H1 (cell line): ENCODE measurements at regions not wholly inside any gene's neighbourhood (a gene's known extent, or its start where the extent isn't known, plus 50 kb on each side); places are given as distances from the start of the nearest gene placed in this dataset.

ENCODE experiments used
- CTCF ChIA-PET: fragments of 300-600 bp; sonication (Branson Sonifier 250); formaldehyde crosslinking; loops from one replicate; lab custom pipeline; 2021; ENCODE audit not compliant: partially characterized antibody; lab: Charles Lee
- POLR2A ChIA-PET: fragments of 300-600 bp; sonication (Branson Sonifier 250); formaldehyde crosslinking; loops from one replicate; lab custom pipeline; 2021; ENCODE audit warnings: inconsistent platforms; ENCODE audit not compliant: partially characterized antibody; lab: Charles Lee
- DNase-seq, 2 experiments: peaks; one replicate each; pipeline versions ENCODE4 v3.0.0 to v3.0.0-alpha.2; 2010 to 2022; ENCODE audit warnings: low spot score in 2 of 2, low read depth in 1 of 2, mixed read lengths in 1 of 2
- FAIRE-seq: peaks from 2 replicates; lab custom pipeline; 2011; peaks lifted over from hg19 to GRCh38; lab: Jason Lieb, UNC
- H2AFZ ChIP-seq: 2 replicates; pipeline ENCODE4 v1.8.1; 2012; ENCODE audit warnings: low read length, inconsistent platforms
- H2AK5ac ChIP-seq: 2 replicates; pipeline ENCODE4 v1.6.1; 2013; ENCODE audit warnings: low read depth, low read length
- H2BK120ac ChIP-seq: replicated peaks from 2 replicates; pipeline ENCODE3; 2013; ENCODE audit warnings: low read depth, low read length, inconsistent platforms
- H2BK12ac ChIP-seq: 2 replicates; pipeline ENCODE4 v1.6.1; 2013; ENCODE audit warnings: low read depth, low read length
- H2BK15ac ChIP-seq: 2 replicates; pipeline ENCODE4 v1.6.1; 2013; ENCODE audit warnings: low read length
- H2BK20ac ChIP-seq: 2 replicates; pipeline ENCODE4 v1.6.1; 2013; ENCODE audit warnings: low read length
- H2BK5ac ChIP-seq: 2 replicates; pipeline ENCODE4 v1.6.1; 2013; ENCODE audit warnings: low read depth, low read length
- H3K14ac ChIP-seq: 2 replicates; pipeline ENCODE4 v1.6.1; 2013; ENCODE audit warnings: inconsistent platforms; ENCODE audit not compliant: insufficient read length
- H3K18ac ChIP-seq: 2 replicates; pipeline ENCODE4 v1.6.1; 2013; ENCODE audit warnings: low read length; ENCODE audit errors: extremely low read depth
- H3K23ac ChIP-seq: 2 replicates; pipeline ENCODE4 v1.6.1; 2013; ENCODE audit warnings: inconsistent platforms; ENCODE audit not compliant: insufficient read length
- H3K23me2 ChIP-seq: 2 replicates; pipeline ENCODE4 v1.6.1; 2013; ENCODE audit warnings: low read depth, low read length
- H3K27ac ChIP-seq: 2 replicates; pipeline ENCODE4 v1.6.1; 2011; ENCODE audit warnings: low read depth, low read length, inconsistent platforms
- H3K27me3 ChIP-seq, 4 experiments: replicated peaks in 1 of 4; 1 replicate in 1 of 4; 2 replicates in 3 of 4; pipeline versions ENCODE4 v1.6.1 to v1.8.1; 2011 to 2013; ENCODE audit warnings: low read length in 3 of 4, mild to moderate bottlenecking in 3 of 4, inconsistent platforms in 2 of 4, mixed read lengths in 2 of 4, moderate library complexity in 1 of 4; ENCODE audit not compliant: control insufficient read depth in 3 of 4, insufficient read depth in 3 of 4; ENCODE audit errors: extremely low read depth in 1 of 4
- H3K36me3 ChIP-seq, 4 experiments: 2 replicates each; pipeline versions ENCODE4 v1.6.1 to v1.8.1; 2011 to 2013; ENCODE audit warnings: mild to moderate bottlenecking in 4 of 4, low read length in 3 of 4, moderate library complexity in 2 of 4, control low read depth in 1 of 4, inconsistent platforms in 1 of 4; ENCODE audit not compliant: insufficient read depth in 4 of 4, control insufficient read depth in 2 of 4
- H3K4ac ChIP-seq: replicated peaks from 2 replicates; pipeline ENCODE3; 2013; ENCODE audit warnings: low read length, low read depth, mixed read lengths, inconsistent platforms; ENCODE audit not compliant: insufficient read length
- H3K4me1 ChIP-seq, 4 experiments: replicated peaks in 1 of 4; 1 replicate in 1 of 4; 2 replicates in 3 of 4; pipeline versions ENCODE4 v1.6.1 to v1.8.1; 2011 to 2013; ENCODE audit warnings: low read length in 3 of 4, inconsistent platforms in 2 of 4, mixed read lengths in 1 of 4; ENCODE audit not compliant: insufficient read depth in 4 of 4, control insufficient read depth in 3 of 4
- H3K4me2 ChIP-seq, 2 experiments: 2 replicates each; pipeline versions ENCODE4 v1.6.1 to v1.8.1; 2011 to 2013; ENCODE audit warnings: low read depth in 2 of 2, low read length in 2 of 2, control low read depth in 1 of 2, inconsistent platforms in 1 of 2, mild to moderate bottlenecking in 1 of 2; ENCODE audit not compliant: insufficient read depth in 1 of 2
- H3K4me3 ChIP-seq, 4 experiments: fragments of 200-600, 300-600 bp in 1 of 4; sonication (generic), shearing (Covaris generic), sonication (Bioruptor Twin) in 1 of 4; 2 replicates each; pipeline versions ENCODE4 v1.5.1 to v1.8.1; 2011 to 2016; ENCODE audit warnings: low read length in 4 of 4, low read depth in 3 of 4, control low read depth in 2 of 4, inconsistent platforms in 2 of 4, mild to moderate bottlenecking in 2 of 4, mixed read lengths in 1 of 4, moderate library complexity in 1 of 4; ENCODE audit not compliant: insufficient read depth in 2 of 4; ENCODE audit errors: extremely low read depth in 1 of 4
- H3K56ac ChIP-seq: replicated peaks from 2 replicates; pipeline ENCODE3; 2013; ENCODE audit warnings: low read depth, mild to moderate bottlenecking, mixed read lengths, low read length, inconsistent platforms; ENCODE audit not compliant: insufficient read length
- H3K79me1 ChIP-seq: 2 replicates; pipeline ENCODE4 v1.6.1; 2013; ENCODE audit warnings: low read depth, low read length, control low read depth
- H3K79me2 ChIP-seq, 2 experiments: 2 replicates each; pipeline versions ENCODE4 v1.6.1 to v1.8.1; 2012 to 2013; ENCODE audit warnings: low read length in 2 of 2, mild to moderate bottlenecking in 2 of 2, inconsistent platforms in 1 of 2; ENCODE audit not compliant: insufficient read depth in 2 of 2, control insufficient read depth in 1 of 2
- H3K9ac ChIP-seq, 4 experiments: replicated peaks in 1 of 4; 1 replicate in 1 of 4; 2 replicates in 3 of 4; pipeline versions ENCODE4 v1.6.1 to v1.8.1; 2011 to 2013; ENCODE audit warnings: low read depth in 3 of 4, low read length in 3 of 4, control low read depth in 2 of 4, mild to moderate bottlenecking in 2 of 4, moderate library complexity in 2 of 4, inconsistent platforms in 1 of 4; ENCODE audit errors: extremely low read depth in 1 of 4
- H3K9me3 ChIP-seq, 2 experiments: 2 replicates each; pipeline versions ENCODE4 v1.6.1 to v1.8.1; 2012 to 2013; ENCODE audit warnings: mild to moderate bottlenecking in 2 of 2, moderate library complexity in 2 of 2, control low read depth in 1 of 2, inconsistent platforms in 1 of 2, low read depth in 1 of 2, low read length in 1 of 2, mixed read lengths in 1 of 2; ENCODE audit not compliant: insufficient read depth in 2 of 2
- H4K20me1 ChIP-seq, 2 experiments: replicated peaks in 1 of 2; 2 replicates each; pipeline versions ENCODE3 to v1.8.1; 2011 to 2013; ENCODE audit warnings: inconsistent platforms in 2 of 2, low read length in 2 of 2, mild to moderate bottlenecking in 1 of 2; ENCODE audit not compliant: insufficient read depth in 2 of 2, control insufficient read depth in 1 of 2
- H4K5ac ChIP-seq: 2 replicates; pipeline ENCODE4 v1.6.1; 2013; ENCODE audit warnings: low read length, low read depth, mixed read lengths, inconsistent platforms; ENCODE audit not compliant: insufficient read length
- H4K8ac ChIP-seq: 2 replicates; pipeline ENCODE4 v1.8.0; 2013; ENCODE audit warnings: mild to moderate bottlenecking, moderate library complexity, low read length, inconsistent platforms; ENCODE audit not compliant: insufficient read depth; ENCODE audit errors: extremely low read depth
- H4K91ac ChIP-seq: replicated peaks from 2 replicates; pipeline ENCODE3; 2013; ENCODE audit warnings: low read length, mixed read lengths, inconsistent platforms; ENCODE audit not compliant: insufficient read length
- USF2 ChIP-seq: IDR thresholded peaks from 2 replicates; pipeline ENCODE4 v1.6.1; 2011; ENCODE audit warnings: low read length, improper control_type of control experiment
- WGBS, 2 experiments: shearing (Covaris generic) in 1 of 2; methylation state at CpG; one replicate each; pipeline versions ENCODE4 v1.1.6 to v1.1.7; 2013 to 2015; ENCODE audit warnings: low lambda C conversion rate in 2 of 2, mixed read lengths in 2 of 2, inconsistent platforms in 1 of 2, low coverage in 1 of 2, missing lambda C conversion rate in 1 of 2; ENCODE audit not compliant: insufficient replicate concordance in 2 of 2, insufficient coverage in 1 of 2, insufficient read length in 1 of 2; ENCODE audit errors: extremely low coverage in 1 of 2, missing lambda C conversion rate in 1 of 2; 5-methylcytosine and 5-hydroxymethylcytosine counted together

GRCh38 chr14:99041141-99041819, 230.7 kb downstream of the BCL11B start:
- Histone ChIP-seq H3K27me3 (no peaks in the 10 kb centered on the region), H2BK120ac (no peak overlapping the region), H2BK15ac (no peak overlapping the region), H2BK12ac (no peak overlapping the region), H2AK5ac (peak overlapping the region; percentile 65; the same call in 1 of the 2 replicates), H3K9me3 (no peaks in the 10 kb centered on the region), H2AFZ (no peak overlapping the region), H4K5ac (no peak overlapping the region), H3K23ac (no peak overlapping the region), H3K79me1 (no peaks in the 10 kb centered on the region)
- no peak for FAIRE-seq
- WGBS, 2 experiments, result 90% methylated on average over 6 of the region's 8 CpGs; no CpG with 5 or more reads in 1 of the 2 experiments
- POLR2A ChIA-PET, result no interaction called here
- TF ChIP-seq USF2, result no peak
- TF ChIP-seq, all 59 proteins: peak for 0
- Histone ChIP-seq H3K27ac (no peak overlapping the region; the same call in 1 of the 2 replicates), H3K4me2 (no peak overlapping the region), H3K4me1 (peaks cover 0 to under 1% (median 0%) of the 10 kb centered on the region in 4 experiments; a peak in 2 of 7 replicates), H3K9ac (no peak overlapping the region), H4K20me1 (no peaks in the 10 kb centered on the region), H3K14ac (no peak overlapping the region), H3K4ac (no peak overlapping the region), H4K91ac (no peak overlapping the region), H2BK20ac (no peak overlapping the region), H3K36me3 (no peaks in the 10 kb centered on the region), H2BK5ac (no peak overlapping the region), H3K18ac (no peak overlapping the region), H3K56ac (no peak overlapping the region), H3K79me2 (no peaks in the 10 kb centered on the region), H4K8ac (no peak overlapping the region), H3K4me3 (no peak overlapping the region), H3K23me2 (no peaks in the 10 kb centered on the region)
- CTCF ChIA-PET, result interaction anchor here (1.2 kb wide), 1 partner anchor 134 kb away, joined by 3 read pairs; no protein-coding TSS in a partner anchor
- DNase-seq, result no peak
